ENCODE measurements at regions not wholly inside any gene's neighbourhood (a gene's known extent, or its start where the extent isn't known, plus 50 kb on each side); places are given as distances from the start of the nearest gene placed in this dataset.

DNA sequence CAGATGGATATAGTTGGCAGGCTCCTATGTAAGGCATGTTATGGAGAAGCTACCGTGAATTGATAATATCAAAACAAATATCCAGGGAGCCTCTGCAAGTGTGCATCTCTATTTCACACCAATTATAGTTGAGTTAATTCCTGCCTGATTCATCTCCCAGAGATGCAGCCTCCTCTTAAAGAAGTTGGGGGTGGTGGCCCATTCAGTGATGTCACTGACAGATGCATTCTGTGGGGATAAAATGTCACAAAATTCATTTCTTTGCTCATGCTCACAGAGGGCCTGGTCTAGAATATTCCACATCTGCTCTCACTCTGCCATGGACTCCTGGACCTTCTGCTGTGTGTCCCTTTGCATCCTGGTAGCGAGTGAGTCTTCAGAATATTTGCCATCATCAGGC lies 189.1 kb upstream of the PRSS1 start:
- TF ChIP-seq, protein P1, sequence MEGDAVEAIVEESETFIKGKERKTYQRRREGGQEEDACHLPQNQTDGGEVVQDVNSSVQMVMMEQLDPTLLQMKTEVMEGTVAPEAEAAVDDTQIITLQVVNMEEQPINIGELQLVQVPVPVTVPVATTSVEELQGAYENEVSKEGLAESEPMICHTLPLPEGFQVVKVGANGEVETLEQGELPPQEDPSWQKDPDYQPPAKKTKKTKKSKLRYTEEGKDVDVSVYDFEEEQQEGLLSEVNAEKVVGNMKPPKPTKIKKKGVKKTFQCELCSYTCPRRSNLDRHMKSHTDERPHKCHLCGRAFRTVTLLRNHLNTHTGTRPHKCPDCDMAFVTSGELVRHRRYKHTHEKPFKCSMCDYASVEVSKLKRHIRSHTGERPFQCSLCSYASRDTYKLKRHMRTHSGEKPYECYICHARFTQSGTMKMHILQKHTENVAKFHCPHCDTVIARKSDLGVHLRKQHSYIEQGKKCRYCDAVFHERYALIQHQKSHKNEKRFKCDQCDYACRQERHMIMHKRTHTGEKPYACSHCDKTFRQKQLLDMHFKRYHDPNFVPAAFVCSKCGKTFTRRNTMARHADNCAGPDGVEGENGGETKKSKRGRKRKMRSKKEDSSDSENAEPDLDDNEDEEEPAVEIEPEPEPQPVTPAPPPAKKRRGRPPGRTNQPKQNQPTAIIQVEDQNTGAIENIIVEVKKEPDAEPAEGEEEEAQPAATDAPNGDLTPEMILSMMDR (IDR thresholded peaks at IDR 0.05) = no peak

DNA sequence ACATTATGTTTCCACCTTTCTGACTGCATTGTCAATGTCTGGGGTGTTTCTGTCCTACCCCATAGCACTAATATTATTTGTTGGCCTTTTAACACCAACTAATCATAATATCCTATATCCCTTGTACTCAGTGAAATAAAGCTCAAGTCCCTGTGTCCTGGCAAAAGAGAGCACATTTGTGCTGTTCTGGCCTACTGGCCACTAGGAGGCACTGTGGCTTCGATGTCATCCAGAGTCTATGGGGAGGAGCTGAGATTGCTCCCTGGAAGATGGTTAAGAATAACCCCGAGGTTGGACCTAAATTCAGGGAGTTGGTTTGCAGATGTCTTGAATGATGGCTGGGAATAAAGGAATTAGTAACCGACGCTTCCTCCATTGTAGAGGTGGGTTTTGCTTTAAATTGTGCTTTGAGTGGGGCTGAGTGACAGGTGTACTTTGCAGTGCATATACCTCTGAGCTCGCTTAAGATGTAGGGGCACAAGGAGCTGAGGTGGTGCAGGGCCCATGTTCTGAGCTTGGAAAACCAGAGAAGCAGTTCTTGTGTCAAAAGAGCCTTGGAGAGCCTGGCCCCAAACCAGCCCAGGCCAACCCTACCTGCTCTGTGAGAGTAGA lies 191.2 kb upstream of the PRSS1 start:
- TF ChIP-seq, protein P1 (IDR thresholded peaks at IDR 0.05) = peak; percentile 97

DNA sequence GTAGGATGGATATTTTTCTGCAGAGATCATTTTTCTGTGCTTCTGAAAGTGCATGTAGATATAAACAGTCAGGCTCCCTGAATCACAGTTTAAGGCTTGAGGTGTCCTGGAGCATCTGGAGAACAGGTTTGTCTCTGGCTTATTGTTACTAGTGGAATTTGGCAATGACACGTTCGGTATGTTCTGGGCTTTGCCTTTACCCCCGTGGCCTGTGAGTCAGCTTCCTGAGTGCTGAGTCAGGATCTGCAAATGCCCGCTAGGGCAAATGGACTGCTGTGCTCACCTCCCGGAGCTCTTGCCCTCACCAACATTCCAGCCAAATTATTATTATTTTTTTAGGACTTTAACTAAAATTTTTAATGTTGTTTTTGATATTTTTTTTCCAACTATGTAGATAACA lies 192.5 kb upstream of the PRSS1 start:
- TF ChIP-seq, protein P1 (IDR thresholded peaks at IDR 0.05) = no peak

- TF ChIP-seq, protein P1 (IDR thresholded peaks at IDR 0.05) = no peak
Measured at GRCh38 chr7:142554560-142555532, 194.4 kb upstream of the PRSS1 start.

- TF ChIP-seq, protein P1 (IDR thresholded peaks at IDR 0.05) = no peak
Measured at GRCh38 chr7:142553216-142553615, 196.1 kb upstream of the PRSS1 start.

DNA sequence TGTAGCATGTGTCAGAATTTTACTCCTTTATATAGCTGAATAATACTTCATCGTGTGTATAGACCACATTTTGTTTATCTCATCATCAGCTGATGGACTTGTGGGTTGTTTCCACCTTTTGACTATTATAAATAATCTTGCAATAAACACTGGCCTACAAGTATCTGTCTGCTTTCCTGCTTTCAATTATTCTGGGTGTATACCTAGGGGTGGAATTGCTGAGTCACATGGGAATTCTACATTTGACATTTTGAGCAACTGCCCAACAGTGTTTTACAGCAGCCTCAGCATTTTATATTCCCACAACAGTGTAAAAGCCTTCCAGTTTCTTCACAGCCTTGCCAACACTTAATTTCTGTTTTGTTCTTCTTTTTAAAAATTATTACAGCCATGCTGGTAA lies 200.3 kb upstream of the PRSS1 start:
- TF ChIP-seq, protein P1 (IDR thresholded peaks at IDR 0.05) = no peak

GRCh38 chr7:142546452-142546851 lies 202.8 kb upstream of the PRSS1 start:
- TF ChIP-seq, protein P1 (IDR thresholded peaks at IDR 0.05) = no peak

Measured in LNCAP (cell line).